WTC11 (cell line): ENCODE measurements at regions not wholly inside any gene's neighbourhood (a gene's known extent, or its start where the extent isn't known, plus 50 kb on each side); places are given as distances from the start of the nearest gene placed in this dataset.

Experiments used
- CBFB ChIP-seq: sonication (generic); formaldehyde crosslinking; IDR thresholded peaks from 2 replicates; pipeline ENCODE4 v1.8.1; 2022; ENCODE audit warnings: mild to moderate bottlenecking, low read depth, missing genetic modification reagents
- GABPB1 ChIP-seq: sonication (generic); formaldehyde crosslinking; IDR thresholded peaks from 2 replicates; pipeline ENCODE4 v1.8.1; 2023; ENCODE audit warnings: mild to moderate bottlenecking, missing genetic modification reagents
- SMAD3 ChIP-seq: sonication (generic); formaldehyde crosslinking; IDR thresholded peaks from 2 replicates; pipeline ENCODE4 v1.8.0; 2022; ENCODE audit warnings: missing genetic modification reagents, mild to moderate bottlenecking, borderline replicate concordance
- TF ChIP-seq, protein P1 (sequence below): fragments of 200-600 bp; IDR thresholded peaks from 2 replicates; pipeline ENCODE4 v1.8.0; 2022; ENCODE audit warnings: antibody characterized with exemption
- TF ChIP-seq, protein P2 (sequence below): fragments of 250-450 bp; sonication (Bioruptor Pico); IDR thresholded peaks from 2 replicates; pipeline ENCODE4 v1.9.0; 2021; ENCODE audit warnings: moderate library complexity, mild to moderate bottlenecking, inconsistent platforms, borderline replicate concordance
- TF ChIP-seq, protein P3 (sequence below): fragments of 250-450 bp; sonication (Bioruptor Pico); IDR thresholded peaks from 2 replicates; pipeline ENCODE4 v2.1.2; 2022; ENCODE audit warnings: mild to moderate bottlenecking, moderate library complexity
- TF ChIP-seq, protein P4 (sequence below): sonication (generic); formaldehyde crosslinking; IDR thresholded peaks from 2 replicates; pipeline ENCODE4 v1.8.1; 2022; ENCODE audit warnings: low read depth, mild to moderate bottlenecking, moderate library complexity, missing genetic modification reagents, borderline replicate concordance

DNA sequence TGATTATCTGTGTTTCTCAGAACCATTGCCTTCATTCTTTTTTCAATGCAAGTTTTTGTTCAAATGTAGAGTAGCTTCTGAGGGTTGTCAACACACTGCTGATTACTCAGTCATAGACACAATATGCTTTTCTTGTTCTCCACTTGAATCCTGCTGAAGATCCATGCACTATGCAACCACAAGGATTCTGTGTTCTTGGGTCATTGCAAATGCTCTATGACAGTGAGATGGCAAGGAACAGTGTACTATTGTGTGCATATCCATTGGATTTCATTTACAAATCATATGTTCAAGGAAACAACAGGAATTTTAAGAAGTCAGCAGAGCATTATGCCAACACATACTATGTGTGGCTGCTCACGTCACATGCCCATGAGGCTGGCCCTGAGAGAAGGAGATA, 1590.2 kb downstream of the EFNA5 start:
- no peak for TF ChIP-seq SMAD3 (CRISPR knock-in tag)
- TF ChIP-seq, protein P1, sequence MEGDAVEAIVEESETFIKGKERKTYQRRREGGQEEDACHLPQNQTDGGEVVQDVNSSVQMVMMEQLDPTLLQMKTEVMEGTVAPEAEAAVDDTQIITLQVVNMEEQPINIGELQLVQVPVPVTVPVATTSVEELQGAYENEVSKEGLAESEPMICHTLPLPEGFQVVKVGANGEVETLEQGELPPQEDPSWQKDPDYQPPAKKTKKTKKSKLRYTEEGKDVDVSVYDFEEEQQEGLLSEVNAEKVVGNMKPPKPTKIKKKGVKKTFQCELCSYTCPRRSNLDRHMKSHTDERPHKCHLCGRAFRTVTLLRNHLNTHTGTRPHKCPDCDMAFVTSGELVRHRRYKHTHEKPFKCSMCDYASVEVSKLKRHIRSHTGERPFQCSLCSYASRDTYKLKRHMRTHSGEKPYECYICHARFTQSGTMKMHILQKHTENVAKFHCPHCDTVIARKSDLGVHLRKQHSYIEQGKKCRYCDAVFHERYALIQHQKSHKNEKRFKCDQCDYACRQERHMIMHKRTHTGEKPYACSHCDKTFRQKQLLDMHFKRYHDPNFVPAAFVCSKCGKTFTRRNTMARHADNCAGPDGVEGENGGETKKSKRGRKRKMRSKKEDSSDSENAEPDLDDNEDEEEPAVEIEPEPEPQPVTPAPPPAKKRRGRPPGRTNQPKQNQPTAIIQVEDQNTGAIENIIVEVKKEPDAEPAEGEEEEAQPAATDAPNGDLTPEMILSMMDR, result no peak
- TF ChIP-seq, protein P2, sequence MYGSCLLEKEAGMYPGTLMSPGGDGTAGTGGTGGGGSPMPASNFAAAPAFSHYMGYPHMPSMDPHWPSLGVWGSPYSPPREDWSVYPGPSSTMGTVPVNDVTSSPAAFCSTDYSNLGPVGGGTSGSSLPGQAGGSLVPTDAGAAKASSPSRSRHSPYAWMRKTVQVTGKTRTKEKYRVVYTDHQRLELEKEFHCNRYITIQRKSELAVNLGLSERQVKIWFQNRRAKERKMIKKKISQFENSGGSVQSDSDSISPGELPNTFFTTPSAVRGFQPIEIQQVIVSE, result no peak
- no peak for TF ChIP-seq CBFB (CRISPR knock-in tag)
- TF ChIP-seq, protein P3, sequence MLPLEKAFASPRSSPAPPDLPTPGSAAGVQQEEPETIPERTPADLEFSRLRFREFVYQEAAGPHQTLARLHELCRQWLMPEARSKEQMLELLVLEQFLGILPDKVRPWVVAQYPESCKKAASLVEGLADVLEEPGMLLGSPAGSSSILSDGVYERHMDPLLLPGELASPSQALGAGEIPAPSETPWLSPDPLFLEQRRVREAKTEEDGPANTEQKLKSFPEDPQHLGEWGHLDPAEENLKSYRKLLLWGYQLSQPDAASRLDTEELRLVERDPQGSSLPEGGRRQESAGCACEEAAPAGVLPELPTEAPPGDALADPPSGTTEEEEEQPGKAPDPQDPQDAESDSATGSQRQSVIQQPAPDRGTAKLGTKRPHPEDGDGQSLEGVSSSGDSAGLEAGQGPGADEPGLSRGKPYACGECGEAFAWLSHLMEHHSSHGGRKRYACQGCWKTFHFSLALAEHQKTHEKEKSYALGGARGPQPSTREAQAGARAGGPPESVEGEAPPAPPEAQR, result no peak
- TF ChIP-seq, protein P4, sequence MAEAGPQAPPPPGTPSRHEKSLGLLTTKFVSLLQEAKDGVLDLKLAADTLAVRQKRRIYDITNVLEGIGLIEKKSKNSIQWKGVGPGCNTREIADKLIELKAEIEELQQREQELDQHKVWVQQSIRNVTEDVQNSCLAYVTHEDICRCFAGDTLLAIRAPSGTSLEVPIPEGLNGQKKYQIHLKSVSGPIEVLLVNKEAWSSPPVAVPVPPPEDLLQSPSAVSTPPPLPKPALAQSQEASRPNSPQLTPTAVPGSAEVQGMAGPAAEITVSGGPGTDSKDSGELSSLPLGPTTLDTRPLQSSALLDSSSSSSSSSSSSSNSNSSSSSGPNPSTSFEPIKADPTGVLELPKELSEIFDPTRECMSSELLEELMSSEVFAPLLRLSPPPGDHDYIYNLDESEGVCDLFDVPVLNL (CRISPR knock-in tag), result no peak
- TF ChIP-seq GABPB1 (CRISPR knock-in tag), result no peak
